H9 (cell line): ENCODE measurements at regions not wholly inside any gene's neighbourhood (a gene's known extent, or its start where the extent isn't known, plus 50 kb on each side); places are given as distances from the start of the nearest gene placed in this dataset.

ENCODE experiments used
- DNase-seq: peaks from one replicate; pipeline ENCODE4 v3.0.0-alpha.2; 2017
- H2AFZ ChIP-seq: one replicate; pipeline ENCODE4 v1.6.1; 2013; ENCODE audit warnings: mild to moderate bottlenecking, low read length, control low read depth, moderate library complexity
- H2AK5ac ChIP-seq: 2 replicates; pipeline ENCODE4 v1.6.1; 2013; ENCODE audit warnings: low read length, control low read depth, mixed read lengths; ENCODE audit not compliant: insufficient read length
- H2BK120ac ChIP-seq: one replicate; pipeline ENCODE4 v1.6.1; 2013; ENCODE audit warnings: low read depth, mild to moderate bottlenecking, low read length, control low read depth, inconsistent platforms; ENCODE audit not compliant: poor library complexity, severe bottlenecking
- H2BK12ac ChIP-seq: 2 replicates; pipeline ENCODE4 v1.6.1; 2013; ENCODE audit warnings: low read length, control low read depth, mixed read lengths, low read depth; ENCODE audit not compliant: insufficient read length
- H2BK15ac ChIP-seq: 2 replicates; pipeline ENCODE4 v1.6.1; 2013; ENCODE audit warnings: low read depth, low read length, control low read depth
- H2BK20ac ChIP-seq: one replicate; pipeline ENCODE4 v1.6.1; 2013; ENCODE audit warnings: low read depth, mild to moderate bottlenecking, low read length, control low read depth, inconsistent platforms; ENCODE audit not compliant: poor library complexity, severe bottlenecking
- H2BK5ac ChIP-seq: 2 replicates; pipeline ENCODE4 v1.6.1; 2013; ENCODE audit warnings: low read length, control low read depth, mixed read lengths; ENCODE audit not compliant: insufficient read length
- H3K14ac ChIP-seq: 2 replicates; pipeline ENCODE4 v1.6.1; 2013; ENCODE audit warnings: low read length, control low read depth; ENCODE audit not compliant: insufficient read depth
- H3K18ac ChIP-seq: 2 replicates; pipeline ENCODE4 v1.6.1; 2013; ENCODE audit warnings: low read depth, mild to moderate bottlenecking, mixed read lengths, low read length, control low read depth; ENCODE audit not compliant: insufficient read length
- H3K23ac ChIP-seq: 2 replicates; pipeline ENCODE4 v1.6.1; 2013; ENCODE audit warnings: low read length, control low read depth, mixed read lengths, low read depth; ENCODE audit not compliant: insufficient read length
- H3K23me2 ChIP-seq: 2 replicates; pipeline ENCODE4 v1.6.1; 2013; ENCODE audit warnings: low read depth, mild to moderate bottlenecking, mixed read lengths, low read length, control low read depth; ENCODE audit not compliant: insufficient read length, poor library complexity, severe bottlenecking
- H3K27ac ChIP-seq: 2 replicates; pipeline ENCODE4 v1.5.1; 2013; ENCODE audit warnings: low read length, control low read depth, mixed read lengths, low read depth; ENCODE audit not compliant: insufficient read length
- H3K27me3 ChIP-seq: 2 replicates; pipeline ENCODE4 v1.6.1; 2013; ENCODE audit warnings: low read length, control low read depth, inconsistent platforms; ENCODE audit not compliant: insufficient read depth
- H3K4ac ChIP-seq: 2 replicates; pipeline ENCODE4 v1.6.1; 2013; ENCODE audit warnings: low read depth, mild to moderate bottlenecking, control low read depth, inconsistent platforms, low read length, moderate library complexity
- H3K4me1 ChIP-seq: 2 replicates; pipeline ENCODE4 v1.6.1; 2013; ENCODE audit warnings: low read length, control low read depth, inconsistent platforms; ENCODE audit not compliant: insufficient read depth
- H3K4me2 ChIP-seq: 2 replicates; pipeline ENCODE4 v1.6.1; 2013; ENCODE audit warnings: low read length, control low read depth, mixed read lengths; ENCODE audit not compliant: insufficient read length, insufficient read depth
- H3K56ac ChIP-seq: 2 replicates; pipeline ENCODE4 v1.6.1; 2013; ENCODE audit warnings: low read depth, mild to moderate bottlenecking, mixed read lengths, low read length, control low read depth; ENCODE audit not compliant: insufficient read length
- H3K79me1 ChIP-seq: 2 replicates; pipeline ENCODE4 v1.6.1; 2013; ENCODE audit warnings: low read depth, mild to moderate bottlenecking, moderate library complexity, low read length, control low read depth, inconsistent platforms; ENCODE audit not compliant: insufficient read depth, poor library complexity, severe bottlenecking
- H3K79me2 ChIP-seq: 2 replicates; pipeline ENCODE4 v1.6.1; 2013; ENCODE audit warnings: low read length, control low read depth, inconsistent platforms; ENCODE audit not compliant: insufficient read depth
- H3K9ac ChIP-seq: 2 replicates; pipeline ENCODE4 v1.6.1; 2013; ENCODE audit warnings: low read length, control low read depth, mixed read lengths; ENCODE audit not compliant: insufficient read length; ENCODE audit errors: extremely low read depth
- H3K9me3 ChIP-seq: one replicate; pipeline ENCODE4 v1.6.1; 2013; ENCODE audit warnings: low read depth, low read length, inconsistent platforms; ENCODE audit not compliant: control insufficient read depth
- H3T11ph ChIP-seq: one replicate; pipeline ENCODE4 v1.6.1; 2013; ENCODE audit warnings: mild to moderate bottlenecking, low read length, control low read depth, inconsistent platforms
- H4K20me1 ChIP-seq: one replicate; pipeline ENCODE4 v1.6.1; 2013; ENCODE audit not compliant: control insufficient read depth, insufficient read length, insufficient read depth
- H4K5ac ChIP-seq: 2 replicates; pipeline ENCODE4 v1.6.1; 2013; ENCODE audit warnings: low read depth, mild to moderate bottlenecking, mixed read lengths, low read length, control low read depth; ENCODE audit not compliant: insufficient read length
- H4K8ac ChIP-seq: replicated peaks from 2 replicates; pipeline ENCODE4 v1.6.1; 2013; ENCODE audit warnings: low read length, control low read depth, mixed read lengths, low read depth; ENCODE audit not compliant: insufficient read length
- H4K91ac ChIP-seq: 2 replicates; pipeline ENCODE4 v1.6.1; 2013; ENCODE audit warnings: low read depth, mild to moderate bottlenecking, moderate library complexity, mixed read lengths, low read length, control low read depth; ENCODE audit not compliant: insufficient read length
- H3K27ac Mint-ChIP-seq, 3 experiments: 2 replicates in 2 of 3; 3 replicates in 1 of 3; pipeline ENCODE4 v1.8.0; 2020 to 2021; ENCODE audit warnings: mixed read lengths in 3 of 3, mild to moderate bottlenecking in 1 of 3, moderate library complexity in 1 of 3
- H3K27me3 Mint-ChIP-seq: 2 replicates; pipeline ENCODE4 v1.8.0; 2021; ENCODE audit warnings: low read depth, mild to moderate bottlenecking, moderate library complexity, mixed read lengths
- H3K36me3 Mint-ChIP-seq, 3 experiments: 2 replicates in 2 of 3; 3 replicates in 1 of 3; pipeline ENCODE4 v1.8.0; 2020 to 2021; ENCODE audit warnings: low read depth in 3 of 3, mixed read lengths in 3 of 3; ENCODE audit not compliant: insufficient read depth in 1 of 3
- H3K4me1 Mint-ChIP-seq, 2 experiments: 2 replicates each; pipeline ENCODE4 v1.8.0; 2020; ENCODE audit warnings: mixed read lengths in 2 of 2
- H3K4me3 Mint-ChIP-seq, 2 experiments: 2 replicates in 1 of 2; 3 replicates in 1 of 2; pipeline ENCODE4 v1.8.0; 2020 to 2021; ENCODE audit warnings: mild to moderate bottlenecking in 2 of 2, mixed read lengths in 2 of 2, moderate library complexity in 1 of 2
- H3K9me3 Mint-ChIP-seq, 2 experiments: 2 replicates in 1 of 2; 3 replicates in 1 of 2; pipeline ENCODE4 v1.8.0; 2020; ENCODE audit warnings: mild to moderate bottlenecking in 2 of 2, mixed read lengths in 2 of 2, moderate library complexity in 1 of 2
- WGBS: extraction: QIAGEN DNeasy Blood & Tissue Kit; methylation state at CpG from one replicate; pipeline ENCODE4 v1.1.7; 2013; ENCODE audit warnings: missing lambda C conversion rate, low lambda C conversion rate, mixed read lengths; ENCODE audit not compliant: insufficient read length; ENCODE audit errors: extremely low coverage; 5-methylcytosine and 5-hydroxymethylcytosine counted together
- TF ChIP-seq, protein P1 (sequence below): fragments of 200-600 bp; sonication (generic); conservative IDR thresholded peaks from 3 replicates; pipeline ENCODE4 v1.8.0; 2021; ENCODE audit warnings: antibody characterized with exemption, mild to moderate bottlenecking

- Mint-ChIP-seq H3K4me3 (no peak overlapping the region), H3K27ac (no peak overlapping the region), H3K27me3 (no peaks in the 10 kb centered on the region; the same call in 1 of the 2 replicates), H3K9me3 (no peaks in the 10 kb centered on the region; a peak in 1 of 5 replicates), H3K4me1 (peaks cover 22 to 26% of the 10 kb centered on the region in 2 experiments), H3K36me3 (no peaks in the 10 kb centered on the region)
- no CpG with 5 or more reads among the region's 3 CpGs for WGBS
- H4K20me1 ChIP-seq: no peaks in the 10 kb centered on the region
- H3K23ac ChIP-seq: no peak overlapping the region
- H2BK20ac ChIP-seq: no peak overlapping the region
- H3K9ac ChIP-seq: no peak overlapping the region
- H2AFZ ChIP-seq: no peak overlapping the region
- H4K5ac ChIP-seq: no peak overlapping the region
- no peak overlapping the region for H3K27ac ChIP-seq
- peaks cover 4% of the 10 kb centered on the region; the same call in 1 of the 2 replicates for H3K4me1 ChIP-seq
- TF ChIP-seq, protein P1, sequence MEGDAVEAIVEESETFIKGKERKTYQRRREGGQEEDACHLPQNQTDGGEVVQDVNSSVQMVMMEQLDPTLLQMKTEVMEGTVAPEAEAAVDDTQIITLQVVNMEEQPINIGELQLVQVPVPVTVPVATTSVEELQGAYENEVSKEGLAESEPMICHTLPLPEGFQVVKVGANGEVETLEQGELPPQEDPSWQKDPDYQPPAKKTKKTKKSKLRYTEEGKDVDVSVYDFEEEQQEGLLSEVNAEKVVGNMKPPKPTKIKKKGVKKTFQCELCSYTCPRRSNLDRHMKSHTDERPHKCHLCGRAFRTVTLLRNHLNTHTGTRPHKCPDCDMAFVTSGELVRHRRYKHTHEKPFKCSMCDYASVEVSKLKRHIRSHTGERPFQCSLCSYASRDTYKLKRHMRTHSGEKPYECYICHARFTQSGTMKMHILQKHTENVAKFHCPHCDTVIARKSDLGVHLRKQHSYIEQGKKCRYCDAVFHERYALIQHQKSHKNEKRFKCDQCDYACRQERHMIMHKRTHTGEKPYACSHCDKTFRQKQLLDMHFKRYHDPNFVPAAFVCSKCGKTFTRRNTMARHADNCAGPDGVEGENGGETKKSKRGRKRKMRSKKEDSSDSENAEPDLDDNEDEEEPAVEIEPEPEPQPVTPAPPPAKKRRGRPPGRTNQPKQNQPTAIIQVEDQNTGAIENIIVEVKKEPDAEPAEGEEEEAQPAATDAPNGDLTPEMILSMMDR: no peak
- H3K23me2 ChIP-seq: no peaks in the 10 kb centered on the region
- H3K18ac ChIP-seq: no peak overlapping the region
- no peak overlapping the region for H4K91ac ChIP-seq
- no peak overlapping the region for H4K8ac ChIP-seq
- no peak for DNase-seq
- H2AK5ac ChIP-seq: no peak overlapping the region
- no peak overlapping the region for H3K56ac ChIP-seq
- no peaks in the 10 kb centered on the region for H3K9me3 ChIP-seq
- no peaks in the 10 kb centered on the region for H3K27me3 ChIP-seq
- H3K4ac ChIP-seq: no peak overlapping the region
- no peaks in the 10 kb centered on the region for H3K79me2 ChIP-seq
- H2BK15ac ChIP-seq: no peak overlapping the region
- H2BK5ac ChIP-seq: no peak overlapping the region
- no peak overlapping the region for H3K14ac ChIP-seq
- H2BK120ac ChIP-seq: no peak overlapping the region
- H3K79me1 ChIP-seq: no peaks in the 10 kb centered on the region
- no peak overlapping the region for H2BK12ac ChIP-seq
- H3T11ph ChIP-seq: no peak overlapping the region
- H3K4me2 ChIP-seq: no peak overlapping the region
These were observed 77.4 kb upstream of the WWC1 start for GRCh38 chr5:168214071-168214470.
